IPS-NIHi7 (cell line): ENCODE measurements at regions not wholly inside any gene's neighbourhood (a gene's known extent, or its start where the extent isn't known, plus 50 kb on each side); places are given as distances from the start of the nearest gene placed in this dataset.
A peak's percentile ranks its signal among the peaks of the same experiment; 100 is the strongest.

Source experiments
- DNase-seq: peaks from one replicate; pipeline ENCODE4 v3.0.0; 2012; ENCODE audit warnings: mixed read lengths; ENCODE audit errors: extremely low spot score

DNA sequence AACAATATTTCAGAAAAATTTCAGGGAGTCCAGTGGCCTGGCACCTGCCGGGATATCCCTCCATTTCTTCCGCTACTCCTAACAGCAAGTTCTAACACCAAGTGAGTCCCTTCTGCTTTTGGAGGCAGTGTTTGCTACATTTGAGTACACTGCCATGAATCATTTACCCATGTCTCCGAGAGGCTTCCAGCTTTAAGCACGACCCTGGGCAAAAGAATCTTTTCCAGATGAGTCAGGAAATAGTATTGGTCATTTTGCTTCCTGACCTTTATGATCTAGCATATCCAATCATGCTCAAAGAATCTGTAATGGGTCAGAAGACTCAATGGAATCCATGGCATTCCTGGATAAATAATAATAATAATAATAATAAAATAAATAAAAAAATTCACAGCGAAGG is 60.7 kb upstream of the FMN2 start:
- no peak for DNase-seq

DNA sequence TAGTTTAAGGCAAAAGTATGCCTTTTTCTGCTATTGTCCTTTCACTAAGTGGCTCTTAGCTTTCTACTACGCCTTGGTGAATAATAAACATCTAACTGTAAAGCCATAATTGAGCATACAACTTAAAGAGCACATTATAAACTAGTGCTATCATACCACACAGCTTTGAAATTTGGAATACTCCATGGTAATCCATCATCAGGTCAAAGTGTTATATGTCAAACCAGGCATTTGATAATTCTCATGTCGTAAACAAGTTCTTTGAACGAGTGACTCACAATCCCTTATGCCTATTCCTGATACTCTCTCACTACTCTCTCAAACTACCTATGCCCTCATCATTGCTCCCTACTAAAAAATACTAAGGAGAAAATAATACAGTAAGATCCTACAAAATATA is 60.3 kb upstream of the FMN2 start:
- DNase-seq: no peak

DNA sequence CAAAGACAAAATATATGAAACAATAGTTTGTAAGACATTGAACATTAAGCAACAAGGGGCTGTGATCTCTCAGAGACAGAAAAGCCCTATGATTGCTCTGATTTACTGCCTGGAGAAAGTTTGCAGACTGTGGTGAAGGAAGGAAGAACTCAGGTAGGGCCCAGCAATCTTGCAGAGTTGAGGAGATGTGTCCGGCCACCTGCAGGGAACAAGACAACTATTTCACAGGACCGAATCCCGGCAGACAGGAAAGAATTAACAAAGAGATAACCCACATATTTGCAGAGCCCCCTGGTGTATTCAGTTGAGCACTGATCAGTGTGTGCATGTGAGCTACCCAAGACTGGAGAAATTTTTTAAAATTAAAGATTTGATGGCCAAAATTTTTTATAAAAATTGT is 58.3 kb upstream of the FMN2 start:
- peak; percentile 14 for DNase-seq

DNA sequence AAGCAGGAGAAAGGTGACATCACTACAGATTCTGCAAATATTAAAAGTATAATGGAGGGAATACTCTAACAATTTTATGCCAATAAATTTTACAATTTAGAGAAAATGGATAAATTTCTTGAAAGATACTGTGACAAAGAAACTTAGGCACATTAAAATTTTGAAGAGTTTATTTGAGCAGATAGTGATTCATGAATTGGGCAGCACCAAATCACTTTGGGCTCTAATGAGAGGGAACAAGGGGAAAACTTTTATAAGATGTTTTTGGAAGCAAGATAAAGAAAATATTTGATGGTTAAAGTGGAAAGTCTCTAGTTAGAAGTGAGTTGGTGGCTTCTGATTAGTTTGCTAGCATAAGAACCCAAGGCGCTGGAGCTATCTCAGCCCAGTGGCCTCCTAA is 55.2 kb upstream of the FMN2 start:
- DNase-seq: no peak
